ENCODE measurements at regions not wholly inside any gene's neighbourhood (a gene's known extent, or its start where the extent isn't known, plus 50 kb on each side); places are given as distances from the start of the nearest gene placed in this dataset.

- TF ChIP-seq YY1 (IDR thresholded peaks at IDR 0.05; ENCODE audit: insufficient read depth, insufficient read length): no peak
- Histone ChIP-seq H3K4me3 (ENCODE audit: insufficient read length, low read depth) (no peak overlapping the region), H3K36me3 (ENCODE audit: insufficient read depth, insufficient read length, low read length) (no peaks in the 10 kb centered on the region), H3K9ac (ENCODE audit: insufficient read length, low read depth) (no peak overlapping the region), H3K4me1 (ENCODE audit: insufficient read depth, insufficient read length) (no peaks in the 10 kb centered on the region), H3K27me3 (ENCODE audit: insufficient read depth, insufficient read length) (no peaks in the 10 kb centered on the region), H3K9me3 (ENCODE audit: insufficient read depth, low read length) (no peaks in the 10 kb centered on the region; the same call in 1 of the 2 replicates)
- no peak for DNase-seq (ENCODE audit: low read depth, low spot score)
Measured at GRCh38 chr2:111239107-111239506, 118.4 kb downstream of the BCL2L11 start.

GRCh38 chr2:111239581-111240249 is 119.0 kb downstream of the BCL2L11 start:
- TF ChIP-seq YY1 (IDR thresholded peaks at IDR 0.05; ENCODE audit: insufficient read depth, insufficient read length) (no peak), SUZ12 (IDR thresholded peaks at IDR 0.05; ENCODE audit: extremely low read depth, insufficient read depth, insufficient read length) (no peak), ZNF274 (IDR thresholded peaks at IDR 0.05; ENCODE audit: low read depth, low read length) (no peak)
- no peak for DNase-seq (ENCODE audit: low read depth, low spot score)
- Histone ChIP-seq H3K9me3 (ENCODE audit: insufficient read depth, low read length) (no peaks in the 10 kb centered on the region; the same call in 1 of the 2 replicates), H3K27me3 (ENCODE audit: insufficient read depth, insufficient read length) (no peaks in the 10 kb centered on the region), H3K4me1 (ENCODE audit: insufficient read depth, insufficient read length) (no peaks in the 10 kb centered on the region), H3K4me3 (ENCODE audit: insufficient read length, low read depth) (no peak overlapping the region), H3K9ac (ENCODE audit: insufficient read length, low read depth) (no peak overlapping the region), H3K36me3 (ENCODE audit: insufficient read depth, insufficient read length, low read length) (no peaks in the 10 kb centered on the region)

GRCh38 chr2:111243295-111243694 is 122.6 kb downstream of the BCL2L11 start:
- Histone ChIP-seq H3K4me1 (ENCODE audit: insufficient read depth, insufficient read length) (no peaks in the 10 kb centered on the region), H3K36me3 (ENCODE audit: insufficient read depth, insufficient read length, low read length) (peaks cover 9% of the 10 kb centered on the region), H3K9me3 (ENCODE audit: insufficient read depth, low read length) (no peaks in the 10 kb centered on the region), H3K27me3 (ENCODE audit: insufficient read depth, insufficient read length) (no peaks in the 10 kb centered on the region), H3K9ac (ENCODE audit: insufficient read length, low read depth) (no peak overlapping the region), H3K4me3 (ENCODE audit: insufficient read length, low read depth) (no peak overlapping the region)
- no peak for TF ChIP-seq ZNF274 (IDR thresholded peaks at IDR 0.05; ENCODE audit: low read depth, low read length)
- no peak for TF ChIP-seq YY1 (IDR thresholded peaks at IDR 0.05; ENCODE audit: insufficient read depth, insufficient read length)
- TF ChIP-seq SUZ12 (IDR thresholded peaks at IDR 0.05; ENCODE audit: extremely low read depth, insufficient read depth, insufficient read length): no peak
- no peak for DNase-seq (ENCODE audit: low read depth, low spot score)

GRCh38 chr2:111244864-111245263 is 124.2 kb downstream of the BCL2L11 start:
- DNase-seq (ENCODE audit: low read depth, low spot score): no peak
- Histone ChIP-seq H3K4me1 (ENCODE audit: insufficient read depth, insufficient read length) (no peaks in the 10 kb centered on the region), H3K27me3 (ENCODE audit: insufficient read depth, insufficient read length) (no peaks in the 10 kb centered on the region), H3K9me3 (ENCODE audit: insufficient read depth, low read length) (no peaks in the 10 kb centered on the region), H3K9ac (ENCODE audit: insufficient read length, low read depth) (no peak overlapping the region), H3K36me3 (ENCODE audit: insufficient read depth, insufficient read length, low read length) (peaks cover 9% of the 10 kb centered on the region), H3K4me3 (ENCODE audit: insufficient read length, low read depth) (no peak overlapping the region)
- TF ChIP-seq ZNF274 (IDR thresholded peaks at IDR 0.05; ENCODE audit: low read depth, low read length): no peak

DNA sequence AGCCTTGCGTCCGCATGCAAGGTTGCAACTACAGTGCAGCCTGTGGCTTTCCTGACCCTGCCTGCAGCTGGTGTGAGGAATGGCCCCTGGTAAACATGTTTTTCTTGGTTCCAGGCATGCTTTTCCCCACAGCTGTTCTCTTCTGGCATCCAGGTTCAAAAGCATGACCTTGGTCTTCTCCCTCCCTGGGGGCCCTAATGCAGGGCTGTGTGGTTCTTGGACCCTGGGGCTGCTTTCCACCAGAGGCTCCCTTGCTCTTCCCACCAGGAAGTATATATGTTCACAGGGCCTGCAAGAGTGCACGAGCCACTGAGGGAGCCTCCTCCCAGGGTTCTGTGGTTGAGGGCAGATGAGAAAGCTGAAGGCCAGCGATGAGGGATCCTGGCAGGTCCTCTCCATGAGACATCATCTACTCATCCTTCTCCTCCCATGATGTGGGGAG is 125.9 kb downstream of the BCL2L11 start:
- no peak for DNase-seq (ENCODE audit: low read depth, low spot score)
- Histone ChIP-seq H3K9me3 (ENCODE audit: insufficient read depth, low read length) (0 out of 2 replicates have a peak, but pooled peaks cover 3% of the 10 kb centered on the region), H3K4me1 (ENCODE audit: insufficient read depth, insufficient read length) (no peaks in the 10 kb centered on the region), H3K36me3 (ENCODE audit: insufficient read depth, insufficient read length, low read length) (peaks cover 9% of the 10 kb centered on the region), H3K4me3 (ENCODE audit: insufficient read length, low read depth) (no peak overlapping the region), H3K9ac (ENCODE audit: insufficient read length, low read depth) (no peak overlapping the region), H3K27me3 (ENCODE audit: insufficient read depth, insufficient read length) (no peaks in the 10 kb centered on the region)
- TF ChIP-seq YY1 (IDR thresholded peaks at IDR 0.05; ENCODE audit: insufficient read depth, insufficient read length): no peak
- TF ChIP-seq SUZ12 (IDR thresholded peaks at IDR 0.05; ENCODE audit: extremely low read depth, insufficient read depth, insufficient read length): no peak
- TF ChIP-seq ZNF274 (IDR thresholded peaks at IDR 0.05; ENCODE audit: low read depth, low read length): no peak

DNA sequence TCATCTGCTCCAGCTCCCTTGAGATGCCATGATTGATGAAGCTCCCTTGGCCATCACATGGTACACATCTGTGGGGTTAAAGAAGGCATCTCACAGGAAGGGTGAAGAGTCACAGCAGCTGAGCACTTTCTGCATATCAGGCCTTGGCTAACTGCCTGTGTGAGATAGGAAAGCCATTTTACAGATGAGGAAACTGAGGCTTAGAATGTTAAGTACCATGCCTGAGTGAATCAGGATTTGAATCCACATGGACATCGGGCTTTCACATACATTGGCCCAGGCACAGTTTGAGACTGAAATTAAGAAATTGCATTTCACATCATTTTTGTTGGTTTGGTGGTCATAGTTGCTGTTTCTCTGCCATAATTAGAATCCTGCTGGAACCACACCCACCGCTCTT is 126.8 kb downstream of the BCL2L11 start:
- H3K36me3 ChIP-seq (ENCODE audit: insufficient read depth, insufficient read length, low read length): peaks cover 9% of the 10 kb centered on the region
- H3K9ac ChIP-seq (ENCODE audit: insufficient read length, low read depth): no peak overlapping the region
- no peak for DNase-seq (ENCODE audit: low read depth, low spot score)
- H3K27me3 ChIP-seq (ENCODE audit: insufficient read depth, insufficient read length): no peaks in the 10 kb centered on the region
- H3K4me1 ChIP-seq (ENCODE audit: insufficient read depth, insufficient read length): no peaks in the 10 kb centered on the region
- H3K9me3 ChIP-seq (ENCODE audit: insufficient read depth, low read length): 0 out of 2 replicates have a peak, but pooled peaks cover 8% of the 10 kb centered on the region
- H3K4me3 ChIP-seq (ENCODE audit: insufficient read length, low read depth): no peak overlapping the region
- TF ChIP-seq ZNF274 (IDR thresholded peaks at IDR 0.05; ENCODE audit: low read depth, low read length) (no peak), SUZ12 (IDR thresholded peaks at IDR 0.05; ENCODE audit: extremely low read depth, insufficient read depth, insufficient read length) (no peak), YY1 (IDR thresholded peaks at IDR 0.05; ENCODE audit: insufficient read depth, insufficient read length) (no peak)

DNA sequence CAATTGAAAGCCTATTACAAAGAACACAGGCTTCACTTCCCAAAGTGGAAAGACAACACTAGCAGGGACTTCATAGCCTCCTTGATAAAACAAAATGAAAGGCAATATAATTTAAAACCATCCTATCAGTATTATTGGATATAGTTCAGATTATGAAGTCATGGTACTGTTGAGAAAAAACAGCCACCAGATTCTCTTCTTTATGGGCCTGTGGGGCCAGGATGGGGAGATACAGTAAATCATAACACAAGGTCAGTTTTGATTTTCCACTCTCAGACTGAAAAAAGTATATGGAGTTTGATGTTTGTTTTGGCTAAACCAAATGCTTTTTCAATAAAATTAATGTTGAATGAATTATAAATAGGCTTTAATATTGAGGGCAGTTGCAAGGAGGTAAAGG is 129.1 kb downstream of the BCL2L11 start:
- Histone ChIP-seq H3K9me3 (ENCODE audit: insufficient read depth, low read length) (0 out of 2 replicates have a peak, but pooled peaks cover 8% of the 10 kb centered on the region), H3K36me3 (ENCODE audit: insufficient read depth, insufficient read length, low read length) (peaks cover 9% of the 10 kb centered on the region), H3K9ac (ENCODE audit: insufficient read length, low read depth) (no peak overlapping the region), H3K4me1 (ENCODE audit: insufficient read depth, insufficient read length) (no peaks in the 10 kb centered on the region), H3K4me3 (ENCODE audit: insufficient read length, low read depth) (no peak overlapping the region), H3K27me3 (ENCODE audit: insufficient read depth, insufficient read length) (no peaks in the 10 kb centered on the region)
- DNase-seq (ENCODE audit: low read depth, low spot score): no peak
- no peak for TF ChIP-seq SUZ12 (IDR thresholded peaks at IDR 0.05; ENCODE audit: extremely low read depth, insufficient read depth, insufficient read length)
- TF ChIP-seq ZNF274 (IDR thresholded peaks at IDR 0.05; ENCODE audit: low read depth, low read length): no peak
- TF ChIP-seq YY1 (IDR thresholded peaks at IDR 0.05; ENCODE audit: insufficient read depth, insufficient read length): no peak

All from NT2/D1 (cell line).